Stimulated activated naive CD4-positive, alpha-beta T cell (primary cell): ENCODE measurements at regions not wholly inside any gene's neighbourhood (a gene's known extent, or its start where the extent isn't known, plus 50 kb on each side); places are given as distances from the start of the nearest gene placed in this dataset.

Source experiments
- DNase-seq, 6 experiments: peaks; one replicate each; lab custom pipeline; 2025; lab: John Stamatoyannopoulos, UW

- no peak for DNase-seq
Measured at GRCh38 chr16:86664522-86665318, 86.4 kb downstream of the FOXL1 start.

- no peak for DNase-seq
Measured at GRCh38 chr16:86665319-86665675, 86.9 kb downstream of the FOXL1 start.

DNA sequence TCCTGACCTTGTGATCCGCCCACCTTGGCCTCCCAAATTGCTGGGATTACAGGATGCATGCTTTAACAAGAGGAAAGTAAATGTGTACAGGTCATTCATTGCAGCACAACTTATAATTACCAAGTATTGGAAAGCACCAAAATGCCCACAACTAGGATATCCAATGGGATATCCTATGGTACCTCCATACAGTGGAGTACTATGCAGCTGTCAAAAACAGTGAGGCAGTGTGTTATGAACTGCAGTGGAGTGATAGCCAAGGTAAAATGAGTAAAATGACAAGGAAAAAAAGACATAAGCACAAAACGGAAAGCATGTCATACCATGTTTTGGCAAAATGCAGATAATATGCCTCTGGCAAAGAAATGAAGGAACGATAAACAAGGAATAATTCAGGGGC lies 87.6 kb downstream of the FOXL1 start:
- no peak for DNase-seq

GRCh38 chr16:86667035-86667434 lies 88.7 kb downstream of the FOXL1 start:
- DNase-seq: no peak

GRCh38 chr16:86668136-86668910 lies 90.0 kb downstream of the FOXL1 start:
- DNase-seq: no peak

- DNase-seq: no peak
Measured at GRCh38 chr16:86669285-86669805, 91.0 kb downstream of the FOXL1 start.

- no peak for DNase-seq
Measured at GRCh38 chr16:86669937-86670749, 91.8 kb downstream of the FOXL1 start.

GRCh38 chr16:86670750-86671234 lies 92.4 kb downstream of the FOXL1 start:
- DNase-seq: no peak

GRCh38 chr16:86671486-86672178 lies 93.3 kb downstream of the FOXL1 start:
- DNase-seq: no peak

DNA sequence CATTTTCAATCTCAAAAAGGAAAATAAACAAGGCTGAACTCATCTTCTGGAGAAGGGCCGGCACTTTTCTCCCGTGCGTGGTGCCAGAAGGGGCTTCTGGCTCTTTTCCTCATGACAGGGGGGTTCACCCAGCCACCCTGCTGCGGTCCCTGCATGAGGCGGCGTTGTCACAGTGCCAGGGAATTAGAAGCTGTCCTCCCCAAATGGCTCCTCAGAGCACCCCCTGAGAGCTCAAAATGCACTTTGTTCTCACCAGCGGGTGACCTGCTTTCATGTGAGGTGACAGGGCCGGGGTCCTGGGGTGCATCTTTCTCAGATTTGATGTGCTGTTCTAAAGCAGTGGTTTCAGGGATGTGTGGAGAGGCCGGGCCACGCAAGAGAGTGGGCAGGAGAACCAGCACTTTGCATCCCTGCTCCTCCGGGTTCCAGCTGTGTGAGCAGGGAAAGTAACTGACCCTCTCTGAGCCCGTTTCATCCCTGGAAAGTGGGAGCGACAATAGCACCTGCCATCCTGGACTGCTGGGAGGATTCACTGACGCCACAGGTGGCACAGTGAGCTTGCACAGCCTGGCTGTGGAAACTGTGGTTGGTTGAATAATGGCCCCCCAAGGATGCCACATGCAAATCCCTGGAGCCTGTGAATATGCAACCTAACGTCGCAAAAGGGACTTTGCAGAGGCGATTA lies 94.0 kb downstream of the FOXL1 start:
- no peak for DNase-seq

DNA sequence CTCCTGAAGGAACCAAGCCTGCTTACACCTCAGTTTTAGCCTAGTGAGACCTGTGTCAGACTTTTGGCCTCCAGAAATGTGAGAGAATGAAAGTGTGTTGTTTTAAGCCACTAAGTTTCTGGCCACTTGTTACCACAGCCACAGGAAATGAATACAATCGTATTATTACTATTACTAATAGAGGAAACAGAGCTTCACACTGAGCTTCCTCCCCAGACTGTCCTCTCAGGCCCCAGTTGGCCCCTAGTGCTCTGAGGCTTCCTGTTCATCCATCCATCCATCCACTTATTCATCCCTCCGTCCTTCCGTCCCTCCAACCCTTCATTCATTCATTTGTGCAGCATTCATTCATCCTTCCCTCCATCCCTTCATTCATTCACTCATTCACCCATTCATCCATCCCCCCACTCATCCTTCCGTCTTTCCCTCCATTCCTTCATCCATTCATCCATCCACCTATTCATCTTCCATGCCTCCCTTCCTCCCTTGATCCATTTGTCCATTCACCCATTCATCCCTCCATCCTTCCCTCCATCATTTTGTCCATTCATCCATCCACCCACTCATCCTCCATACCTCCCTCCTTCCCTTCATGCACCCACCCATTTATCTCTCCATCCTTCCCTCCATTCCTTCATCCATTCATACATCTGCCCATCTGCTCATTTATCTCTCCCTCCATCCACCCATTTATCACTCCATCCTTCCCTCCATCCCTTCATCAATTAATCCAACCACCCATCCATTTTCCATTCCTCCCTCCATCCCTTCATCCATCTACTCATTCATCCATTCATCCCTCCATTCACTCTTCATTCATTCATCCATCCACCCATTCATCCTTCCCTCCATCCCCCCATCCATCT lies 95.0 kb downstream of the FOXL1 start:
- no peak for DNase-seq

DNA sequence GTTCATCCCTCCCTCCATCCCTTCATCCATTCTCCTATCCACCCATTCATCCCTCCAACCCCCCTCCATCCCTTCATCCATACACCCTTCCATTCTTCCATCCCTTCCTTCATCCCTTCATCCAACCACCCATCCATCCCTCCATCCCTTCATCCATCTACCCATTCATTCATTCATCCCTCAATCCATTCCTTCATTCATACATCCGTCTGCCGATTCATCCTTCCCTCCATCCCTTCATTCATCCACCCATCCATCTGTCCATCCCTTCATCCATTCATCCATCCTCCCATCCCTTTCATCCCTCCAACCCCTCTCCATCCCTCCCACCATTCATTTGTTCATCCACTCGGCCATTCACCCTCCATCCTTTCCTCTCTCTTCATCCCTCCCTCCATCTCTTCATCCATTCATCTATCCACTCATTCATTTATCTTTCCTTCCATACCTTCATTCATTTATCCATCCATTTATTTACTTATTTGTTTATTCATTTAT lies 95.7 kb downstream of the FOXL1 start:
- DNase-seq: no peak

GRCh38 chr16:86676254-86676670 lies 97.9 kb downstream of the FOXL1 start:
- no peak for DNase-seq

DNA sequence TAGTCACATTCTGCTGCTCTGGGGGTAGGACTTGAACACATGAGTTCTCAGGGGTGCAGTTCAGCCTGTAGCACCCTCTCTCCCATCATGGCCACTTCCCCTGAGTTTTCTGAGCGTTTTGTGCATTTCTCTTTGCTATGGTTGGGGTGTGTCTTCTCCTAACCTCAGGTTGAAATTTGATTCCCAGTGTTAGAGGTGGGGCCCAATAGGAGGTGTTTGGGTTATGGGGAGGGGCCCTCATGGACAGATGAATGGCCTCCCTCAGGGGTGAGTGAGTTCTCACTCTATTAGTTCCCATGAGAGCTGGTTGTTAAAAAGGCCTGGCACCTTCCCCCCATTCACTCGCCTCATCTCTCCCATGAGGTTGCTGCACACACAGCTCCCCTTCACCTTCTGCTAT lies 101.1 kb downstream of the FOXL1 start:
- no peak for DNase-seq

DNA sequence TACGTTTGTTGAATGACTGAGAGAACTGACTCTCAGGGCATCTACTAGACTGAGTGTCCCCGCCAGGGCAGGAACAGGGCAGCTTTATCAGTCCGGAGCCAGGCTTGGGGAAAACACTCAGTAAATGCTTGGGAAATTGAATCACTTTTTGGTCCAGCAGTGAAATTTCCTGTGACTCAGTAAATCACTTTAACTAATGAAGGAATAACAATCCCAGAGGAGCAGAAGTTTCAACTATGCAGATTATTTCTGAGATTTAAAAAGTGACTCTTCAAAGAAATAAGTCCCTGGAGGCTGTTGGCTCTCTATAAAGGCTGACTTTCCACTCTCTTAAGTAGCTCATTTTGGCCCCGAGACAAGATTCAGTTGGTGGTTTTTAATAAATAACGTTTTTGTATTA lies 101.8 kb downstream of the FOXL1 start:
- DNase-seq: no peak

DNA sequence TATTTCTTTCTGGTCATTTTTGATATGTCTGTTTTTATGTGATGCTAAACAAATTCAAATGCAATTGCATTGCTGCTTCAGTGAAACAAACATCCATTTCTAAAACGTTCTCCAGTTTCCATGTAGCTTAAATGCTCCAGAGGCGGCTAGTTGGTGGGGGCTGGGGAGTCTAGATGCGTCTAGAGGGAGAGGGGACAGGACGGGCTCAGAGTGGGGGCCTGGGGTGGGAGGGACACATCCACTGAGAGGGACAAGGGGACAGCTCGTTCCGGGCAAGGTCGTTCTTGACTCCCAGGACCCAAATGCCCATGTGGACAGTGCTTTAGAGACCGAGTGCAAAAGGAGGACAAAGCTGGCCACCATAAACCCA lies 102.3 kb downstream of the FOXL1 start:
- no peak for DNase-seq

DNA sequence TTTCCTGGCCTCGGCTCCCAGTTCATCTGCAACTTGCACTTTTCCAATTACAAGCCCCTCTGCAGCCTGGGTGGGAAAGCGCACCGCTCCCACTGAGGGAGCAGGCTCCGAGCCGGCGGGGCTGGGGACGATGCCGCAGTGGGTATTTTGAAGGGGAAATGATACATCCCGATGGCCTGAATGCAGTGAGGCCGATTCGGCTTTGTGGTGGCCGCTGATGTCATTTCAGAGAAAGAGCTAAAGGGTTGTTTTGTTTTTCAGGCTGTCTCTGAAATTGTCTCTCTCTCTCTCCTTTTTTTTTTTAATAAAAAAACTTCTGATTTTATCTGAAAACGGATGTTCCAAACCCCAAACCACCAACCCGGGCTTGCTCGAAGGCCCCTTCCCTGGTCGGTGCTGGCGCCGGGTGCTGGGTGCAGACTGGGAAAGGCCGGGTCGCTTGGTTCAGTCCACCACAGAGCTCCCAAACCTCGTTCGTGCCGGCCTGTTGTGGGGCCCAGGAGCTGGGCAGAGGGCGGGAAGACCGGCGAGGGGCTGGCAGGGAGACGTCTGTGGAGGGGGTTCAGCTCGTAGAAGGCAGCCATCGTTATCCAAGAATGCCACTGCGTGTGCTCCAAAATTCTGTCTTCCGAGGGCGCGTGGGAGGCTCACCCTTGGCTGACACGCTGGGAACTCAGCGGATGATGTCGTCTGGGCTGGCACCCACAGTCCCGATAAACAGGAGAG lies 102.8 kb downstream of the FOXL1 start:
- no peak for DNase-seq

- no peak for DNase-seq
Measured at GRCh38 chr16:86681757-86682106, 103.4 kb downstream of the FOXL1 start.

DNA sequence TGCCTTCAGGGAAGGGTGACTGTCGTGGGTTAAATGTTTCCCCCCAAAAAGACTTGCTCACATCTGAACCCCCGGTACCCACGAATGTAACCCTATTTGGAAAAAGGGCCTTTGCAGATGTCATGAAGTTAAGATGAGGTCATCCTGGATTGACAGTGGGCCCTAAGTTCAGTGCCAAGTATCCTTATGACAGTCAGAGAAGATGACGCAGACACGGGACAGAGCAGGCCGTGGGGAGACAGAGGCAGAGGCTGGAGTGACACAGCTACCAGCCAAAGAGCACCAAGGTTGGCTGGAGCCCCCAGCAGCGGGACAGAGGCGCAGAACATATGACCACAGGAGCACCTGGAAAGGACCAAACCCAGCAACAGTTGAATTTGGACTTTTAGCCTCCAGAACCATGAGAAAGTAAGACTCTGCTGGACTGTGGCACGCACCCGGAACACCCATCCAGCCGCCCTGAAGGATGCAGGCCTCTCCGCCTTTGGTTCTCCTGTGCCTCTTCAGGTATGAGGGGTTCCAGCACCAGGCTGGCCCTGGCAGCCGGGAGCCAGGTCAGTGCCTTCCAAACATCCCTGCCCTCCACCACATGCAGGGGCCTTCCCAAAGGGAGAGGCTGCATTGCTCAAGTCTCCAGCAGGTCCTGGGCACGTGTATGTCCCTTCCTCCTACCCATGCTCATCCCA lies 104.0 kb downstream of the FOXL1 start:
- DNase-seq: no peak
